Heart left ventricle (tissue), 13 donors: ENCODE measurements at regions not wholly inside any gene's neighbourhood (a gene's known extent, or its start where the extent isn't known, plus 50 kb on each side); places are given as distances from the start of the nearest gene placed in this dataset.

Experiments
- POLR2A ChIP-seq, 2 donors: fragments of 450-650 bp; IDR thresholded peaks; one replicate each; pipeline ENCODE4 v1.6.1; 2017; ENCODE audit warnings: antibody characterized with exemption in 2 of 2, mild to moderate bottlenecking in 2 of 2, moderate library complexity in 2 of 2
- TF ChIP-seq, protein P1 (sequence below), 12 donors: fragments of 200-600 bp; sonication (generic) in 4 of 12; IDR thresholded peaks; one replicate each; pipeline versions ENCODE4 v1.5.0 to v1.8.0; 2018 to 2022; ENCODE audit warnings: antibody characterized with exemption in 12 of 12, mild to moderate bottlenecking in 5 of 12
- donor health status: ischemic (EF 13 %, LVEDD 7.1; RV severe dilation, severe dysfunction).
- donor health status: DM: no; HTN: yes; CAD: no.
- donor health status: DM: no; HTN: no; CAD: no.
- donor health status: ischemic (EF 25% LVEDD 6.9; RV normal size, moderate dysfunction).
- donor health status: ischemic (EF 25% LVEDD 5.7; RV mildly dilated, moderate dysfunction).
- donor health status: ischemic (EF 35%, LVEDD 5.7; RV mildly dilated, moderate dysfunction).
- donor health status: nonischemic (EF 11% LVEDD 7.7; RV severe dilation, severe dysfunction).
- donor health status: DM: yes; HTN: yes; CAD: no.
- donor health status: PGD.
- donor health status: ischemic (EF 29% LVEDD 5.4; RV normal size, mild dysfunction).
- donor health status: nonischemic (EF 23%, LVEDD 6.1; RV moderate dilation, normal function).

DNA sequence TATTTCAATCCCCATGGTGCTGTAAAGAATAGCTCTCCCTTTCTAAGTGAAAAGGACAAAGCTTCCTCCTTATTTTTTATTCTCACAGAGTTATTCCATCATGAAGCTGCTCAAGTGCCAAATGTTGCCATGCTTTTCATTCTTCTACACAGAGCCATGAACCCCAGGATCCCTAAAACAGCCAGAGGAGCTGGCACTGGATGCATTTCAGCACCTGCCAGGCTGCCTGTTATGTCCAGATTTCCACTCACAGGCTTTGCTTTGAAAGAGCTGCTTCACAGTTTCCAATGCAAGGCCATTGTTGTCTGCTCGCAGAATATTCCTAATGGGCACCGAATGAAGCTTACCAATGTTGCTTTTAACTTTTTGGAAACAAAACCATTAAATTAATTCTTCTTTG, 256.2 kb upstream of the NPSR1 start:
- TF ChIP-seq, protein P1, sequence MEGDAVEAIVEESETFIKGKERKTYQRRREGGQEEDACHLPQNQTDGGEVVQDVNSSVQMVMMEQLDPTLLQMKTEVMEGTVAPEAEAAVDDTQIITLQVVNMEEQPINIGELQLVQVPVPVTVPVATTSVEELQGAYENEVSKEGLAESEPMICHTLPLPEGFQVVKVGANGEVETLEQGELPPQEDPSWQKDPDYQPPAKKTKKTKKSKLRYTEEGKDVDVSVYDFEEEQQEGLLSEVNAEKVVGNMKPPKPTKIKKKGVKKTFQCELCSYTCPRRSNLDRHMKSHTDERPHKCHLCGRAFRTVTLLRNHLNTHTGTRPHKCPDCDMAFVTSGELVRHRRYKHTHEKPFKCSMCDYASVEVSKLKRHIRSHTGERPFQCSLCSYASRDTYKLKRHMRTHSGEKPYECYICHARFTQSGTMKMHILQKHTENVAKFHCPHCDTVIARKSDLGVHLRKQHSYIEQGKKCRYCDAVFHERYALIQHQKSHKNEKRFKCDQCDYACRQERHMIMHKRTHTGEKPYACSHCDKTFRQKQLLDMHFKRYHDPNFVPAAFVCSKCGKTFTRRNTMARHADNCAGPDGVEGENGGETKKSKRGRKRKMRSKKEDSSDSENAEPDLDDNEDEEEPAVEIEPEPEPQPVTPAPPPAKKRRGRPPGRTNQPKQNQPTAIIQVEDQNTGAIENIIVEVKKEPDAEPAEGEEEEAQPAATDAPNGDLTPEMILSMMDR (IDR thresholded peaks at IDR 0.05) = no peak
- no peak for TF ChIP-seq POLR2A (IDR thresholded peaks at IDR 0.05)
